ENCODE measurements at regions not wholly inside any gene's neighbourhood (a gene's known extent, or its start where the extent isn't known, plus 50 kb on each side); places are given as distances from the start of the nearest gene placed in this dataset.

DNA sequence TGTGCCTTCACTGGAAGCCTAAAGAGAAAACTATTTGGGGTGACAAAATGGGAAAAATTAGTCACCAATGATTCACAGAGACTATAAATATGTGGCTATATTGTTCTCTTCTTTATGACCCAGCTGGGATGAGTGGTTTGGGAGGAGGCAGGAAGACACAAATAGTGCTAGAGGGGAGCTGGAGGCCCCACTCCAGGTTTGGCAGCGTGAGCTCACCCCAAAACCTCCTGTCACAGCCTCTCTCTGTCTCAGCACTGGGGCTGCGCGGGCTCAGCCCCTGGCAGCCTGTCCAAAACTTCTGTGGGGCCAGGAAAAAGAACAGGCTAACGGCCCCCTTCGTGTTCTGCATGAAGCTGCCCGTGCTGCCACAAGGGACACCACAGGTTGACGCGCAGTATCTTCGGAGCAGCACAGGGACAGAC, 73.2 kb upstream of the LCLAT1 start:
- Histone ChIP-seq H3K9me2 (replicated peaks; ENCODE audit: control insufficient read depth, low read length) (no peaks in the 10 kb centered on the region), H3K27ac (ENCODE audit: low read depth, low read length) (no peak overlapping the region), H3K79me2 (ENCODE audit: control insufficient read depth, low read length) (no peaks in the 10 kb centered on the region), H3K27me3 (ENCODE audit: control insufficient read depth, low read length) (no peaks in the 10 kb centered on the region; the same call in 1 of the 2 replicates), H3F3A (ENCODE audit: control insufficient read depth, insufficient read depth) (no peaks in the 10 kb centered on the region), H3K9me3 (ENCODE audit: control insufficient read depth, insufficient read depth, low read length) (no peaks in the 10 kb centered on the region), H3K4me1 (ENCODE audit: control insufficient read depth, low read length) (no peaks in the 10 kb centered on the region), H3K4me3 (ENCODE audit: low read length) (no peak overlapping the region), H3K36me3 (ENCODE audit: control insufficient read depth, low read length) (no peaks in the 10 kb centered on the region), H3K4me2 (ENCODE audit: low read length) (no peak overlapping the region), H4K20me1 (ENCODE audit: control insufficient read depth, insufficient read depth, low read depth, low read length) (no peaks in the 10 kb centered on the region)
- TF ChIP-seq EZH2phosphoT487 (IDR thresholded peaks at IDR 0.05; ENCODE audit: borderline replicate concordance, low read length) (no peak), CTCF (IDR thresholded peaks at IDR 0.05; ENCODE audit: low read depth, low read length, poor library complexity, severe bottlenecking) (no peak)

DNA sequence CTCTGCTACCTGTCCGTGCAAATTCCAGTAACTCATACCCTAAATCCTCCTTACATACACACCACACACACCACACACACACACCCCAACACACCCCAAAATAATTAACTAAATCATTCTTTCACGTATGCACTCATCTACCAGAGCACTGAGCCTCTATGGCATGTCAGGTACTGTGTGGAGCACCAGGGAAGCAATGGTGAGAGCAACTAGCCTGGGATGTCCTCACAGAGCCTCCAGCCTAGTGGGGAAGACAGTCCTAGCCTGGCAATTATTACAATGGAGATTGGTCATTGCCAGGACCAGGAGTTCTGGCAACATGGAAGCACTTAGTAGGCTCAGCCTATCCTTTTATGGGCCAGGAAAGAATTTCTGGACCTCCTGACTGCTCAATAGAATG, 72.7 kb upstream of the LCLAT1 start:
- Histone ChIP-seq H3K9me3 (ENCODE audit: control insufficient read depth, insufficient read depth, low read length) (no peaks in the 10 kb centered on the region), H3K27ac (ENCODE audit: low read depth, low read length) (no peak overlapping the region), H3K4me3 (ENCODE audit: low read length) (no peak overlapping the region), H3K79me2 (ENCODE audit: control insufficient read depth, low read length) (no peaks in the 10 kb centered on the region), H3K27me3 (ENCODE audit: control insufficient read depth, low read length) (no peaks in the 10 kb centered on the region; the same call in 1 of the 2 replicates), H3K4me2 (ENCODE audit: low read length) (no peak overlapping the region), H3F3A (ENCODE audit: control insufficient read depth, insufficient read depth) (no peaks in the 10 kb centered on the region), H3K9me2 (replicated peaks; ENCODE audit: control insufficient read depth, low read length) (no peaks in the 10 kb centered on the region), H3K4me1 (ENCODE audit: control insufficient read depth, low read length) (no peaks in the 10 kb centered on the region), H4K20me1 (ENCODE audit: control insufficient read depth, insufficient read depth, low read depth, low read length) (no peaks in the 10 kb centered on the region), H3K36me3 (ENCODE audit: control insufficient read depth, low read length) (no peaks in the 10 kb centered on the region)
- no peak for TF ChIP-seq EZH2phosphoT487 (IDR thresholded peaks at IDR 0.05; ENCODE audit: borderline replicate concordance, low read length)
- TF ChIP-seq CTCF (IDR thresholded peaks at IDR 0.05; ENCODE audit: low read depth, low read length, poor library complexity, severe bottlenecking) = no peak

- no peak overlapping the region for H3K4me2 ChIP-seq (ENCODE audit: low read length)
- no peaks in the 10 kb centered on the region for H3K9me3 ChIP-seq (ENCODE audit: control insufficient read depth, insufficient read depth, low read length)
- no peak overlapping the region for H3K27ac ChIP-seq (ENCODE audit: low read depth, low read length)
- no peaks in the 10 kb centered on the region for H3K79me2 ChIP-seq (ENCODE audit: control insufficient read depth, low read length)
- no peaks in the 10 kb centered on the region; the same call in 1 of the 2 replicates for H3K27me3 ChIP-seq (ENCODE audit: control insufficient read depth, low read length)
- H3K4me3 ChIP-seq (ENCODE audit: low read length) = no peak overlapping the region
- H3K9me2 ChIP-seq (replicated peaks; ENCODE audit: control insufficient read depth, low read length) = no peaks in the 10 kb centered on the region
- TF ChIP-seq EZH2phosphoT487 (IDR thresholded peaks at IDR 0.05; ENCODE audit: borderline replicate concordance, low read length) = no peak
- no peak for TF ChIP-seq CTCF (IDR thresholded peaks at IDR 0.05; ENCODE audit: low read depth, low read length, poor library complexity, severe bottlenecking)
- H3K4me1 ChIP-seq (ENCODE audit: control insufficient read depth, low read length) = no peaks in the 10 kb centered on the region
- H3F3A ChIP-seq (ENCODE audit: control insufficient read depth, insufficient read depth) = no peaks in the 10 kb centered on the region
- no peaks in the 10 kb centered on the region for H3K36me3 ChIP-seq (ENCODE audit: control insufficient read depth, low read length)
- H4K20me1 ChIP-seq (ENCODE audit: control insufficient read depth, insufficient read depth, low read depth, low read length) = no peaks in the 10 kb centered on the region
Observed at GRCh38 chr2:30375915-30376314, 71.1 kb upstream of the LCLAT1 start.

Data from DOHH2 (cell line).